HG03575 (cell line): ENCODE measurements at regions not wholly inside any gene's neighbourhood (a gene's known extent, or its start where the extent isn't known, plus 50 kb on each side); places are given as distances from the start of the nearest gene placed in this dataset.

Experiments used
- ATAC-seq: cut with Tn5 transposase; IDR thresholded peaks from one replicate; pipeline ENCODE4 v1.9.1; 2021; ENCODE audit not compliant: unreplicated experiment, insufficient number of reproducible peaks, low FRiP score; ENCODE audit errors: extremely low read depth

- ATAC-seq, result no peak
Measured at GRCh38 chrX:125953814-125954213, 212.3 kb downstream of the DCAF12L2 start.

DNA sequence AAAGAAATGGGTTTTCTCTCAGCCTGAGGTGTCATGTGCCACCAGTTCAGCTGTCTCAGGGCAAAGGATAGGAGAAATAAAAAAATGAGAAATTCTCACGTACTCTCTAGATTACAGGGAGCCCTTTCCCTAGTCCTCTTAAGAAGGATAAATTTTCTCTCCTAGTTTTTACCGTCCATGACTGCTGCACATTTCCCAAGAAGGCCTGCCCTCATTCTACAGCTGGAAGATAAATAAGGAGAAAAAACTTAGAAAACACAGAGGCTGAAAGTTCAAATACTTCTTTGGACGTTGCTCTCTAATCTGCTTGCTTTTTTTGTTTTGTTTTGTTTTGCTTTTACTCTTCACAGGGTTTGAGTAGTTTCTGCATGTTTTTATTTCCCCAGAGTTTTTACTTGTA lies 211.9 kb downstream of the DCAF12L2 start:
- no peak for ATAC-seq

- no peak for ATAC-seq
Measured at GRCh38 chrX:125977851-125978250, 188.2 kb downstream of the DCAF12L2 start.

DNA sequence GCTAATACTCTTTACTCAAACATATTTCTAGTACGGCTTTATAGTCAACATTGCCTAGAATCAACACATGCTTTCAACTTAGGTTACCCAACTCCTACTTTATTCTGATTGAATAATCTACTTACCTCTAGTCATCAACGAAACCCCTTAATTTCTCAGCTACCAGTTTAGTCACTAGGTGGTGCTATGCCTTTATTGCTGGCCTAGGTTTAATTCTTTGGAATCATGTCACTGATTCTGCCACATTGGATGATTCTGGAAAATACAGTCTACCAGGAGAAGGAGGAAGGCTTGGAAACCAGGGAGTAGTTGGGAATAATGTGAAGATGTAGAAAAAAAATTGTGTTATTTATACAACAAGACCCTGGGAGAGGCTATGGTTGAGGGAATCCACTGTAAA lies 167.7 kb downstream of the DCAF12L2 start:
- ATAC-seq, result no peak

DNA sequence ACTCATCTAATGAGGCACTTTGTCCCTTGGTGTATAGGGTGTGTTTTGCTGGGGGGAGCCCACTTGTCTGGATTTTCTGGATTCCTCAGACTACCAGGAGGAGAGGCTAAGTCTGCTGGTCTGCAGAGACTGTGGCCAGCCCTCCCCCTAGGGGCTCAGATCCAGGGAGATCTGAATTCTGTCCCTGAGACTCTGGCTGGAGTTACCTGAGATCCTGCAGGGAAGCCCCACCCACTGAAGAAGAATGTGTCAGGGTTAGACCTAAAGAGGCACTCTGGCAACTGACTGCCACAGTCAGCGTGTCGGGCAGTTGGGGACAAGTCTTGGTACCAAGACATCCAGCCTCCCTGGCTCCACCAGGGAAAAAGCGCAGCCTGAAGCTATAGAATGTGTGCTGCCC lies 138.9 kb downstream of the DCAF12L2 start:
- ATAC-seq, result no peak

- no peak for ATAC-seq
Measured at GRCh38 chrX:126030021-126030420, 136.1 kb downstream of the DCAF12L2 start.

DNA sequence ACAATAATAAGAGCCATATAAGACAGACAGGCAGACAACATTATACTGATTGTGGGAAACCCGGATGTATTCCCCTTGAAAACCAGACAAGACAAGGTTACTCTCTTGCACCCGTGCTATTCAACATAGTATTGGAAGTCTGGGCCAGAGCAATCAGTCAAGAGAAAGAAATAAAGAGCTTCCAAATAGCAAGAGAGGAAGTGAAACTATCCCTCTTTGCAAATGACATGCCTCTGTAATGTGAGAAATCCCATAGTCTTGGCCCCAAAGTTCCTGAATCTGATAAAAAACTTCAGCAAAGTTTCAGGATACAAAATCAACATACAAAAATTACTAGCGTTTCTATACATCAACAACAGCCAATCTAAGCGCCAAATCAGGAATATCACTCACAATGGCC lies 102.1 kb downstream of the DCAF12L2 start:
- ATAC-seq, result no peak

- no peak for ATAC-seq
Measured at GRCh38 chrX:126064901-126065541, 101.1 kb downstream of the DCAF12L2 start.

DNA sequence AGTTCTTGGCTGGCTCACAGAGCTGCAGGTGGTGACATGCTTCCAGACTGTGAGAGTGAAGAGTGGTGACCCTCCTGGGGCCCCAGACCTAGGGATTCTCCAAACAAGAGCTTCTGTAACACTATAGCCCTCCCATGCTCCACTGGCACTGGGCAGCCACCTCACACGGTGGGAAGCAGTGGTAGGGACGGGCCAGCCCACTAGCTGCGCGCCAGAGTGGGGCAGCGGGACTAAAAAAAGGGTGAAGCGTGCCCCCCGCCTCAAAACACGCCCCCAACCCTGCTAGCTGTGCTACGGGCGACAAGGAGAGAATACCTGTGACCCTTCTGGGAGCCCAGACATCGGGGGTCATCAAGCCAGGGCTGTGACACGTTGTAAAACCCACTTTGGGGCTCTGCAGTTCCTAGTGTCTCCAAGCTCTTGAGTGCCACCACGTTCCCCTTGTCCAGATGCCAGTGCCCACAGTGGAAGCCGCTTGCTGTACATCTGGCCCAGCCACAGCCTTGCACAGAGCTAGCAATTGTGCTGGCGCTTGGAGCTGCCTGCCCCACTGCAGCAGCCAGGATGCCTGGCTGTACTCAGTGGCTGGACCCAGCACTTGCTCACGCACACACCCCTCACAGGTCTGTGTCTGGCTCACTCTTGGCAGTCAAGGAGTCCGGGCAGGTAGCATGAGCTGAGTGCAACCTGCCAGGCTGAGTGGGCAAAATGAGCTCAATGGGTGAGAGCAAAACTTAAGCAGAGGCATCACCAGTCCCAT lies 100.0 kb downstream of the DCAF12L2 start:
- ATAC-seq, result no peak
